NCI-H748 (cell line): ENCODE measurements at regions not wholly inside any gene's neighbourhood (a gene's known extent, or its start where the extent isn't known, plus 50 kb on each side); places are given as distances from the start of the nearest gene placed in this dataset.

ENCODE experiments used
- DNase-seq: peaks from one replicate; lab custom pipeline; 2025; ENCODE audit not compliant: unreplicated experiment; lab: John Stamatoyannopoulos, UW

GRCh38 chr1:229195246-229195645, 75.7 kb upstream of the RAB4A start:
- DNase-seq = no peak

- no peak for DNase-seq
These were observed 74.3 kb upstream of the RAB4A start for GRCh38 chr1:229196404-229197264.

- DNase-seq = no peak
These were observed 73.7 kb upstream of the RAB4A start for GRCh38 chr1:229197265-229197585.

- peak; percentile 33 for DNase-seq
These were observed 71.4 kb upstream of the RAB4A start for GRCh38 chr1:229199261-229200243.

- peak; percentile 10 for DNase-seq
These were observed 67.7 kb upstream of the RAB4A start for GRCh38 chr1:229203030-229203751.

- no peak for DNase-seq
These were observed 66.8 kb upstream of the RAB4A start for GRCh38 chr1:229203991-229204632.

- no peak for DNase-seq
These were observed 65.8 kb upstream of the RAB4A start for GRCh38 chr1:229204921-229205777.

GRCh38 chr1:229205854-229206253, 65.1 kb upstream of the RAB4A start:
- DNase-seq = no peak

GRCh38 chr1:229207916-229208315, 63.0 kb upstream of the RAB4A start:
- DNase-seq = no peak

- no peak for DNase-seq
These were observed 62.4 kb upstream of the RAB4A start for GRCh38 chr1:229208481-229208880.

- no peak for DNase-seq
These were observed 61.5 kb upstream of the RAB4A start for GRCh38 chr1:229209386-229209785.

- no peak for DNase-seq
These were observed 61.1 kb upstream of the RAB4A start for GRCh38 chr1:229209816-229210215.

GRCh38 chr1:229210844-229211243, 60.1 kb upstream of the RAB4A start:
- no peak for DNase-seq

GRCh38 chr1:229213797-229214196, 57.1 kb upstream of the RAB4A start:
- DNase-seq = no peak

GRCh38 chr1:229217716-229218115, 53.2 kb upstream of the RAB4A start:
- DNase-seq = no peak

GRCh38 chr1:229218612-229219025, 52.3 kb upstream of the RAB4A start:
- DNase-seq = no peak

- DNase-seq = no peak
These were observed 50.6 kb upstream of the RAB4A start for GRCh38 chr1:229220163-229220846.

- peak; percentile 97 for DNase-seq
These were observed 49.5 kb upstream of the RAB4A start for GRCh38 chr1:229221106-229222019.
